ENCODE measurements at regions not wholly inside any gene's neighbourhood (a gene's known extent, or its start where the extent isn't known, plus 50 kb on each side); places are given as distances from the start of the nearest gene placed in this dataset.
A peak's percentile ranks its signal among the peaks of the same experiment; 100 is the strongest.

- no peak for DNase-seq
Measured at GRCh38 chr2:71804281-71804751, 343.3 kb downstream of the CYP26B1 start.

GRCh38 chr2:71803398-71803797 is 344.3 kb downstream of the CYP26B1 start:
- no peak for DNase-seq

- DNase-seq = no peak
Measured at GRCh38 chr2:71802556-71802955, 345.1 kb downstream of the CYP26B1 start.

DNA sequence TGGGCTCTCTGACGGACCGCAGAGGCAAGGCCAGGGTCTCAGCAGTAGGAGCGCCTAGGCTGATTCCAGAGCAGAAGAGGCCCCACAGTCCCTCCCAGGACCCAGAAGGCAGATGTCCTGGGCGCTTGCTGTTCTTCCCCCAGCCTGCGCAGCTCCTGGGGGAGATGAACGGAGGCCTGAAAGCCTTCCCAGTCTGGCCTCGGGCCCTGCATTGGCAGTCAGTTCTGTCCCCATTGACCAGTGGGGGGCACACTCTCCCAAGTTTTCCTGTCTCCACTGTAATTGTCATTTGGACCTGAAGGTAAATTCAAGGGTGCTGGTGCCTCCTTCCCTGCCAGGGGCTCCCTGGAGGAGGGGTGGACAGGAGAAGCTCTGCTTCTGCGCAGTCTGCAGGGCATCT is 345.7 kb downstream of the CYP26B1 start:
- peak; percentile 75 for DNase-seq

DNA sequence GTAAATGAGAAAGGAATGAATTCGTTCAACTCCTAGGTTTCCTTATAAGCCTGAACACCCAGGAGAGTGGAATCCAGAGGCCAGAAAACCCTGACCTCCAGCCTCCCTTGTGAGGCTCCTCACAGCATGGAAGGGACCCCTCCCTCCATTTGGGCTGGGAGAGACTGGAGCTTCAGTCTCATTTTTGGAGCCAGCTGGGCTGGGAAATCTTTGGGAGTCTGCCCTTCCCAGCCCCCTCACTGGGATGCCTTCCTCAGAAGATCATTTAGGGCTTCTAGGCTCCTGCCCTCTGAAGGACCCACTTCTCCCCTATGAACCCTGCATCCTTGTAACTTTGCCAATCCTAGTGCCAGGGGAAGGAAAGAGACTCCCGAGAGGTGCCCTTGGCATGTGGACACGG is 346.1 kb downstream of the CYP26B1 start:
- no peak for DNase-seq

GRCh38 chr2:71800851-71801250 is 346.8 kb downstream of the CYP26B1 start:
- no peak for DNase-seq

DNA sequence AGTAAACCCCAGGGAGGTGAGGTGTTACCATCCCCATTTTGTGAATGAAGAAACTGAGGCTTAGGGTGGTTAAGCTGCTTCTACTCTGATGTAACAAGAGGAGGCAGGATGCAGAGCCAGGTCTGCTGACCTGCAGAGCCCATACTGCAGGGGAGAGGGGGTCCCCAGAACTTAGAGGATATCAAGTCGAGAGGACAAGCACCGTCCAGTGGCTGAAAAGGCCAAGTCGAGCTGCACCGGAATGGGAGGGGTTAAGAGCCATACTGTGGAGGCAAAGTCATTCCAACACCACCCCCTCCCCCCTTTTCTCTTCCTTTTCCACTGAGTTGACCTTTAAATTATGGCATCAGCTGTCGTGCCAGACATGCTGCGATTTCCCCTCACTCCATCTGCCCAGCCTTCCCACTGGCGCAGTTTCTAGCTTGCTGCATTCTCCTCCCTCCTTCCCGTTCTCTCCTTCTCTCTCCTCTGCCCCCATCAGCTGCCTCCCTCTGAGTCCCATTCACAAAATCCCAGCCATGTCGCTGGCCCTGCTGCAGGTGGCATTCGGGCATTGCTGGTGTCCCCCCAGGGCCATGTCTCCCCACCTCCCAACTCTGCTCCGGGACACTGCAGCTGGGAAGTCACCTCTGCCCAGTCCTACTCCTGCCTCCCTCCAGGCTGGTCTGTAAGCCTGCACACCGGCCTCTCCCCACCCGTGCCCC is 346.9 kb downstream of the DYSF start:
- DNase-seq = peak; percentile 61

DNA sequence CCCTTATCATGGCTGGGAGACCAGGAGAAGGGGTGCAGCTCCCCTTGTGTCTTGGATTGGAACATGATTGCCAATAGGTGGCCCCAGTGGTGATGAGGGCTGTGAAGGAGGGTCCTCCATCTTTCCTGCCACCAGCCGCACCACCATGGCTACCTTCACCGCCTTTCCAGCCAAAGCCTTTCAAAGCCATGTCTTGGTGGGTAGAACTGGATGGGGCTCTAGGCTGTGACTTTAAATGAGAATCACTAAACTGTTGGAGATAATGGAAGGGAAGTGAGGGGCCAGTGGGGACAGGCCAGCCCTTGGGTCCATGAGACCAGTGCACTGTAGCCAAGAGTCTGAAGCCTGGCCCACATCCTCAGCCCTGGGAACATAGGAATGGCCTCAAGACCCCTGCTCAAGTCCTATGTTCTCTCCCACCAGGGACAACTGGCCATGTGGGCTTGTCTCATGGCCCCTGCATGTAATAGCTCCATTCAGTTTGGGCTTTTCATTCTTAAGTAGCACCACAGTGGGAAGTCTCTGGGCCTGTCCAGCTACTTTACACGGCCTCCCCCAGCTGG is 345.7 kb downstream of the DYSF start:
- no peak for DNase-seq

- peak; percentile 9 for DNase-seq
Measured at GRCh38 chr2:71798266-71799012, 345.1 kb downstream of the DYSF start.

- DNase-seq = peak; percentile 8
Measured at GRCh38 chr2:71797035-71797810, 343.9 kb downstream of the DYSF start.

GRCh38 chr2:71796174-71796593 is 342.8 kb downstream of the DYSF start:
- DNase-seq = no peak

DNA sequence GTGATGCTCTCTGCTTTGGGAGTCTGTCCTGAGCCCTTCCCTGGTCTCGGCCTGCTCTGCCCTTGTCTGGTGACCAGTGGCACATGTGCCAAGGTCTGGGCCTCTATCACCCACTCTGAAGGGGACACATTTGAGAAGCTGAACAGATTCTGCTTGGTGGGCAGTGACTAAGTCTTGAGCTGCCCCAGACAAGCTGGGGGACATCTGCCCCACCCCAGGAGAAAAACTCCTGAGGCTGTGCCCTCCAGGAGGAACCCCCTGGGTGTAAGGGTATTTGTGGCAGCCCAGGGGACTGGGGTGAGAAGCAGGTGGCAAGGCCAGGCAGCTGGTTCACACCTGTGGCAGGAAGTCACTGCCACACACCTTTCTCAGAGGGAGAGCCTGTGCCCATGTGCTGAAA is 342.1 kb downstream of the DYSF start:
- no peak for DNase-seq

DNA sequence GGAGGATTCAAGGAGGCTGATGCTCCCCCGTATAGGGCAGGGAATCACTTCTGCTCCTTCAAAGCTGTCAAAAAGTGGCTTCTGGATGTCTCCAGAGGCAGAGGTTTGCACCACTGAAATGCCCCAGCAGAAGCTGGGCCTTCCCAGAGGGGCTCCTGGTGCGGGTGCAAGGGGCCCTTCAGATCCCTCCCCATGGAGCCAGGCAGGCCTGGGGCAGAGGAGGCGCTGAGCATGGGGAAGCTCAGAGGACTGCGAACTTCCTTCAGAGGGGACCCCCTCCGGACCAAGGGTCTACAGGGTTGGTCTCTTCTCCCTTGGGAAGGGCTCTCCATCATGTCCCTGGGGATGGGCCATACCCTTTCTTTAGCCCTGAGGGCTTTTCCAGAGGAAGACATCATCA is 341.2 kb downstream of the DYSF start:
- no peak for DNase-seq

DNA sequence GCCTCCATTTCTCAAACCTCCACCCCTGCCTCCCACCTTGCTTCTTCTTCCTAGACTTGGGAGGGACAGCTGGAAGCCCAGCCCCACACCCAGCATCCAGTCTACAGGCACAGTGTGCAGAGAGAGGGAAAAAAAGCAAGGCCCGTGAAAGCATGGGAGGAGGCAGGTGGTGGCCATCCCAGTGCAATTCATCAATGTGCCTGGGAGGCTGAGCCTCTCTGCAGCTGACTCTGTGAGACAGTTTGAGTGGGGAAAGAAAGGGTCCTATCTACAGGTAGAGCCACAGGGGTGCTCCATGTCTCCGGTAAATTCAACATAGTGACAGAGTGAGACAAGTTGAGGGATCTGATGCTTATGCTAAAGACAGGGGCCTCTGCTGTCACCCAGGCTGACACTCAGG is 340.6 kb downstream of the DYSF start:
- no peak for DNase-seq

DNA sequence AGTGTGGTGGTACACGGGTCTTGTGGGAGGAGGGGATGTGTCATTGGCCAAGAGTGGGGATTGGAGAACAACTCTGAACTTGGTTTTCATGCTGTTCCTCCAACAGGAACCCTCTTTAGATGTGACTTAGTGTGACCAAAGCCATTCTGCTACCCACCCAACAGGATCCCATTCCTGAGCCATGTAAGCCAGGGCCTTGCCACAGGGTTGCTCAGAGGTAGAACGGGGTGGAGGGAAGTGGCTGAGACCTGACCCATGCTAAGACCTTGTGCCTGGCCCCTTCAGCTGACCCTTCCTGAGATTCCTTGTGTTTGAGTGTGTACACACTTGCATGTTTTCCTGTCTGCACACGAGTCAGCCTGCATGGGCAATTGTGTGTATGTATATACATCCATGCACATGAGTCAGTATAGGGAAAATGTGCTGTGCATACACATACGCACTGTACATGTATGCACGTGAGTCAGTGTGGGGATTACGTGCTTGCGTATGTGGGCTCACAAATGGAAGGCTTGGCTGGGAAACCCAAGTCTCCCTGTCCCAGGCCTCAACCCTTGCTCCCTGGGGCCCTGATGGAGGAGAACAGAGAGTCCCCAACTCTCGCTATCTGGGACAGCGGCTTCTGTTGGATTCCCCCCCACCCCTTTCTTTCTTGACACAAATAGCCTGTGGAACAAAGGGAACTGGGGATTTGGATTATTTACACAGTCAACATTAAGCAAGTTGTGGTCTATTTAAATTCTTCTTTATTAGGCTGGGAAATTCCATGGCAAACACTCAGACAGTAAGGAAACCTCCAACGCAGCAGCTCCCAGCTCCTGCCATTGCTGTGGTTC is 339.8 kb downstream of the DYSF start:
- DNase-seq = no peak

GRCh38 chr2:71791501-71792135 is 338.3 kb downstream of the DYSF start:
- no peak for DNase-seq

- no peak for DNase-seq
Measured at GRCh38 chr2:71791061-71791450, 337.7 kb downstream of the DYSF start.

DNA sequence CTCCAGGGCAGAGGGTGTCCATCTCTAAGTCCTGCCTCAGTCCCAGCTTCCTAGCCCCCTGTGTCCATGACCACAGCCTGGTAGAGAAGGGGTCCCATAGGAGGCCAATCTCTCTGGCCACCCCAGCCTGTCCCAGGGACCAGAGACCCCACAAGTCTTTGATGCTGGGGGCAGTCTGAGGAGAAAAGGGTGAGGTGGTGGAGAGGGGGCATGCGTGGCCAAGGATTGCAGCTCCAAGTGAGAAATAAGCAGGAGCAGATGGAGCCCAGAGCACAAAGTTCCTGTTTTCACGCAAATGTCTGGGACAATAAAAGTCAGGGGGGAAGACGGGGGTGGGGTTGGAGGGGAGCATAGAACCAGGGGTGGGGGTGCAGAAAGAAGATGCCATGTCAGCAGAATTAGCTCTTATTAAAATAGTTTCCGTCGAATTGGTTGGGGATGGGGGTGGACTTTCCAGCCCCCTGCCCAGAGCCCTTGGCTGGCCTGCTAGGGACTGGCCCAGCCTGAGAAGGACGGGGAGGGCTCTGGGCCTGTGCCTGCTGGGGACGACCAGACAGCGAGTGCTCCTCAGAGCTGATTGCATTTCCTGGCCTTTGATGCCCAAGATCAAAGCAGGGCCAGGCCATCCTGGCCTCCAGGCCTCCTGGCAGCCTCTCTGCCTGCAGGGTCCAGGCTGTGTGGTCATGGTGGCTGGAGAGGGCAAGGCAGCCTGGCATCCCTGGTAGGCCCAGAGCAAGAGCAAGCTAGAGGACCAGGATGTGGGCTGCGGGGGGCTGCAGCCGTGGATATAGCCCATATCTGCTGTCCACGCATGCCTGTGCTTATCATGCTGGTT is 337.1 kb downstream of the DYSF start:
- no peak for DNase-seq

DNA sequence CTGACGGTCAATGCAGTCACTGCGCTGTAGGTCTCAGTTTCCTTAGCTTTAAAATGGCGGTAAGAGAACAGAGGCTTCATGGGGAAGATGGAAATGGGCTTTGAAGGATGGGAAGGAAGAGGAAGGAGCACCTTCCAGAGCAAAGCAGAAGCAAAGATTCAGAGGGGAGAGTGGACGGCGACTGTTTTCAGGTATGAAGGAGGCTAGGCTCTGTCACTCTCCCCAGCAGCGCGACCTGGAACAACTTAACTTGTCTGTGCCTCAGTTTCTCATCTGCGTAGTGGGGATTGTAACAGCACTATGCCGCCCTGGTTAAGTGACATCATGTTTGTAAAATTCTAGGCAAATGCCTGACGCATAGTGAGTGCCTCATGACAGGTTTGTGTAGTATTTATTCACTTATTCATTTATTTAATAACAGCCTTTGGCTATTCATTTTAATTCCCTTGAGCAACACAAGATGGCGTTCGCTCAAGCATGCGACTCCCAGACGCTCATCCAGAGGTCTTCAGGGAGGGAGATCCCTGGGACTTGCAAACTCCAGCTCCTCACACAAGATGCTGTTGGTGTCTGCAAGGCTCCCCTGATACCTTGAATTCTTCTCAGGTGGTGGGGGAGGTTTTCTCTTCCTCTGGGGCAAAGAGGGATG is 336.3 kb downstream of the DYSF start:
- no peak for DNase-seq

DNA sequence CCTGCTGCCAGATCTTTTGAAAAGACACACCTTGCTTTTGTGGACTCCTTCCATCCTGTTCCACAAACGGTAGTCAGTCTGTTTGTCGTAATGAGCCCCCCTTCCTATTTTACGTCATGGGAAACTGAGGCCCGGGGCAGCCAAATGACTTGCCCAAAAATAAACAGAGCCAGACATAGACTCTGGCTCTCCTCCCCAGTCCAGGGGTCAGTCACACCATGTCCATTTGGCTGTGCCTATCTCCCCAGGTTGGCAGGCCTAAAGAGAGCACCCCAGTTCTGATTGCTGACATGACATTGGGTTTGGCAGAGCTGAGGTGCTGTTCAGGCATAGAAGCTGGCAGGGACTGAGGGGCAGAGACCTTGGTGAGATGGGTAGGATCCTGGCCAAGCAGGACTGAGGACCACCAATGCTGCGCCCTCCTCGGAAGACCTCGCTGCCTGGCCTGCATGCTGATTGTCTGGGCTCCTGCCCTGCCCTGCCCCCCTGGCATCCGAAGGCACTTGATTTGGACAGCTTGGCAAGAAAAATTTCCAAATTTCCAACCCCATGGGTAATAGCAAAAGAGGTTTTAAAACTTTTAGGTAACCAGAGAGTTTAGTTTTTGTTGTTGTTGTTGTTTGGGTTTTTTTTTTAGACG is 335.4 kb downstream of the DYSF start:
- no peak for DNase-seq

Measured in NCI-H1694 (cell line).